PC-9 (cell line): ENCODE measurements at regions not wholly inside any gene's neighbourhood (a gene's known extent, or its start where the extent isn't known, plus 50 kb on each side); places are given as distances from the start of the nearest gene placed in this dataset.

Experiments
- BruUV-seq: library from RNA; stranded (reverse); fragments of 400-500 nt; replicated peaks from 2 replicates; lab custom pipeline; 2021; lab: Mats Ljungman, UMichigan
- CTCF ChIA-PET: fragments of 300-600 bp; sonication (Branson Sonifier 250); formaldehyde crosslinking; loops from one replicate; lab custom pipeline; 2022; ENCODE audit warnings: antibody characterized with exemption; lab: Charles Lee
- POLR2A ChIA-PET: fragments of 300-600 bp; sonication (Branson Sonifier 250); formaldehyde crosslinking; loops from one replicate; lab custom pipeline; 2022; ENCODE audit warnings: antibody characterized with exemption; ENCODE audit not compliant: unreplicated experiment; lab: Charles Lee
- DNase-seq, 2 experiments: peaks; one replicate each; pipeline versions ENCODE4 v3.0.0 to v3.0.0-alpha.2; 2015 to 2022; ENCODE audit warnings: mixed read lengths in 1 of 2
- H2AFZ ChIP-seq: fragments of 200-600 bp; sonication (generic); 2 replicates; pipeline ENCODE4 v1.8.1; 2017; ENCODE audit warnings: antibody characterized with exemption
- H3F3A ChIP-seq: fragments of 200-600 bp; sonication (generic); 2 replicates; pipeline ENCODE4 v1.8.1; 2017; ENCODE audit warnings: antibody characterized with exemption, mild to moderate bottlenecking, low read depth; ENCODE audit not compliant: insufficient read depth
- H3K27ac ChIP-seq: fragments of 200-600 bp; sonication (generic); 2 replicates; pipeline ENCODE4 v1.6.1; 2016; ENCODE audit warnings: mixed run types
- H3K27me3 ChIP-seq: fragments of 200-600 bp; sonication (generic); 2 replicates; pipeline ENCODE4 v1.6.1; 2016; ENCODE audit warnings: low read depth, mixed run types; ENCODE audit not compliant: insufficient read depth
- H3K36me3 ChIP-seq: fragments of 200-600 bp; sonication (generic); 2 replicates; pipeline ENCODE4 v1.6.1; 2016; ENCODE audit warnings: low read depth, mixed run types
- H3K4me1 ChIP-seq: fragments of 200-600 bp; sonication (generic); replicated peaks from 2 replicates; pipeline ENCODE4 v1.6.1; 2016; ENCODE audit warnings: mixed run types; ENCODE audit not compliant: insufficient read depth
- H3K4me2 ChIP-seq: fragments of 200-600 bp; sonication (generic); 2 replicates; pipeline ENCODE4 v1.6.1; 2017; ENCODE audit warnings: mixed run types
- H3K4me3 ChIP-seq: fragments of 200-600 bp; sonication (generic); 2 replicates; pipeline ENCODE4 v1.6.1; 2016; ENCODE audit warnings: mixed run types
- H3K79me2 ChIP-seq: fragments of 200-600 bp; sonication (generic); 2 replicates; pipeline ENCODE4 v1.6.1; 2017; ENCODE audit warnings: low read depth, mixed run types
- H3K9me2 ChIP-seq: fragments of 200-600 bp; sonication (generic); 2 replicates; pipeline ENCODE4 v1.8.1; 2017; ENCODE audit warnings: mild to moderate bottlenecking; ENCODE audit not compliant: insufficient read depth
- H3K9me3 ChIP-seq: fragments of 200-600 bp; sonication (generic); 2 replicates; pipeline ENCODE4 v1.8.1; 2016; ENCODE audit warnings: low read depth; ENCODE audit not compliant: insufficient read depth
- H4K20me1 ChIP-seq: fragments of 200-600 bp; sonication (generic); 2 replicates; pipeline ENCODE4 v1.8.1; 2017; ENCODE audit not compliant: insufficient read depth
- CTCF ChIP-seq: fragments of 200-600 bp; sonication (generic); conservative IDR thresholded peaks from 2 replicates; pipeline ENCODE4 v1.6.1; 2017; ENCODE audit warnings: mixed run types, antibody characterized with exemption, mild to moderate bottlenecking, moderate library complexity
- EZH2 ChIP-seq: fragments of 200-600 bp; sonication (generic); IDR thresholded peaks from 2 replicates; pipeline ENCODE4 v1.8.0; 2017; ENCODE audit warnings: antibody characterized with exemption, low read depth
- intact Hi-C: fragments of 100-400 bp; cut with micrococcal nuclease; formaldehyde crosslinking; loops from one replicate; pipeline ENCODE4 v1.10.0; 2022; ENCODE audit not compliant: unreplicated experiment

GRCh38 chr4:15139599-15139998, 137.3 kb downstream of the CPEB2 start:
- CTCF ChIA-PET: no interaction called here
- TF ChIP-seq CTCF (no peak), EZH2 (no peak)

GRCh38 chr4:15142201-15142600, 139.9 kb downstream of the CPEB2 start:
- no peak overlapping the region for H3K4me3 ChIP-seq
- intact Hi-C loops: no loop called here
- H2AFZ ChIP-seq: no peak overlapping the region
- ChIA-PET POLR2A (no interaction called here), CTCF (no interaction called here)
- no peaks in the 10 kb centered on the region for H4K20me1 ChIP-seq
- H3K36me3 ChIP-seq: no peaks in the 10 kb centered on the region
- H3K4me1 ChIP-seq: no peaks in the 10 kb centered on the region
- H3K9me3 ChIP-seq: no peaks in the 10 kb centered on the region
- no peak overlapping the region for H3K27ac ChIP-seq
- BruUV-seq: no TSS peak
- DNase-seq: no peak
- no peaks in the 10 kb centered on the region for H3K79me2 ChIP-seq
- no peaks in the 10 kb centered on the region for H3K27me3 ChIP-seq
- H3K4me2 ChIP-seq: no peak overlapping the region
- no peaks in the 10 kb centered on the region for H3F3A ChIP-seq
- H3K9me2 ChIP-seq: no peaks in the 10 kb centered on the region
- no peak for TF ChIP-seq EZH2
- no peak for TF ChIP-seq CTCF

More at GRCh38 chr4:15139599-15139998, 137.3 kb downstream of the CPEB2 start:
- Histone ChIP-seq H3K4me3 (no peak overlapping the region), H3K4me1 (no peaks in the 10 kb centered on the region), H3K27ac (no peak overlapping the region), H3K36me3 (no peaks in the 10 kb centered on the region), H3K27me3 (no peaks in the 10 kb centered on the region), H3K4me2 (no peak overlapping the region), H3K9me2 (no peaks in the 10 kb centered on the region), H3K79me2 (no peaks in the 10 kb centered on the region), H3K9me3 (no peaks in the 10 kb centered on the region), H3F3A (no peaks in the 10 kb centered on the region), H4K20me1 (no peaks in the 10 kb centered on the region), H2AFZ (no peak overlapping the region)
- DNase-seq: no peak
- POLR2A ChIA-PET: no interaction called here
- no TSS peak for BruUV-seq
- intact Hi-C loops: no loop called here

- CTCF ChIA-PET: interaction anchor here (0.7 kb wide), 1 partner anchor 390 kb away, joined by 3 read pairs; no protein-coding TSS in a partner anchor
These were observed 141.3 kb downstream of the CPEB2 start for GRCh38 chr4:15143551-15143950.

More at GRCh38 chr4:15143551-15143950, 141.3 kb downstream of the CPEB2 start:
- Histone ChIP-seq H3K9me2 (no peaks in the 10 kb centered on the region), H3K27me3 (no peaks in the 10 kb centered on the region), H3K27ac (no peak overlapping the region), H3K36me3 (no peaks in the 10 kb centered on the region), H4K20me1 (no peaks in the 10 kb centered on the region), H3K4me3 (no peak overlapping the region), H3K79me2 (no peaks in the 10 kb centered on the region), H3F3A (no peaks in the 10 kb centered on the region), H3K4me1 (peaks cover under 1% of the 10 kb centered on the region; the same call in 1 of the 2 replicates), H2AFZ (no peak overlapping the region), H3K9me3 (no peaks in the 10 kb centered on the region), H3K4me2 (no peak overlapping the region)
- BruUV-seq: no TSS peak
- intact Hi-C loops: no loop called here
- POLR2A ChIA-PET: no interaction called here
- TF ChIP-seq EZH2: no peak
- TF ChIP-seq CTCF: no peak
- no peak for DNase-seq
